Right lobe of liver (tissue), 4 donors: ENCODE measurements at regions not wholly inside any gene's neighbourhood (a gene's known extent, or its start where the extent isn't known, plus 50 kb on each side); places are given as distances from the start of the nearest gene placed in this dataset.
"Not testable (repeated sequence)": the region's sequence is repeated elsewhere in the genome, so short reads cannot be mapped to it uniquely, and the experiment has no call there.

Experiments used
- CTCF ChIP-seq, 4 donors: fragments of 200-600 bp in 3 of 4; fragments of 450-650 bp in 1 of 4; IDR thresholded peaks; one replicate each; pipeline versions ENCODE4 v1.5.1 to v1.8.0; 2016 to 2022; ENCODE audit warnings: antibody characterized with exemption in 4 of 4, mild to moderate bottlenecking in 2 of 4
- POLR2A ChIP-seq: fragments of 450-650 bp; IDR thresholded peaks from one replicate; pipeline ENCODE4 v1.6.1; 2017; ENCODE audit warnings: antibody characterized with exemption, mild to moderate bottlenecking
- donor health status: DM: no; HTN: no; CAD: no.
- donor health status: DM: no; HTN: no; CAD: no.
- donor health status: DM: no; HTN: yes; CAD: no.

- TF ChIP-seq CTCF (IDR thresholded peaks at IDR 0.05); POLR2A: not testable (repeated sequence)
Observed at GRCh38 chr15:38644353-38644752, 79.7 kb upstream of the RASGRP1 start.
